HepG2 (cell line): ENCODE measurements at regions not wholly inside any gene's neighbourhood (a gene's known extent, or its start where the extent isn't known, plus 50 kb on each side); places are given as distances from the start of the nearest gene placed in this dataset.

Experiments used
- ATAC-seq: fragments of 200-7000 bp; cut with Tn5 transposase; 3 replicates; pipeline ENCODE4 v1.9.1; 2020; ENCODE audit warnings: mild to moderate bottlenecking, moderate library complexity
- BruUV-seq: library from RNA; stranded (reverse); fragments of 400-500 nt; replicated peaks from 2 replicates; lab custom pipeline; 2021; lab: Mats Ljungman, UMichigan
- CTCF ChIA-PET: fragments of 300-600 bp; formaldehyde crosslinking; extraction: SDS; loops from one replicate; lab custom pipeline; 2021; ENCODE audit warnings: low total read pairs, inconsistent platforms, low intra/inter-chr PET ratio; lab: Yijun Ruan, JAX
- POLR2A ChIA-PET: fragments of 350-600 bp; sonication (Branson Sonifier 250); formaldehyde crosslinking; loops from one replicate; lab custom pipeline; 2020; ENCODE audit warnings: antibody characterized with exemption, inconsistent platforms; lab: Yijun Ruan, JAX
- DNase-seq: peaks from one replicate; pipeline ENCODE4 v3.0.0-alpha.2; 2015; ENCODE audit warnings: low spot score
- FAIRE-seq: peaks from 3 replicates; lab custom pipeline; 2011; peaks lifted over from hg19 to GRCh38; lab: Jason Lieb, UNC
- H2AFZ ChIP-seq: one replicate; pipeline ENCODE4 v1.6.1; 2011; ENCODE audit warnings: low read length, inconsistent platforms
- H3K27ac ChIP-seq: fragments of 300-600 bp; 3 replicates; pipeline ENCODE4 v1.8.0; 2011; ENCODE audit warnings: mixed run types, mild to moderate bottlenecking, mixed read lengths, low read length, inconsistent platforms; ENCODE audit not compliant: insufficient read depth; ENCODE audit errors: extremely low read length
- H3K27me3 ChIP-seq, 2 experiments: fragments of 200-600 bp in 1 of 2; 2 replicates in 1 of 2; 3 replicates in 1 of 2; pipeline versions ENCODE4 v1.6.0 to v1.8.0; 2011; ENCODE audit warnings: low read length in 2 of 2, mild to moderate bottlenecking in 2 of 2, moderate library complexity in 2 of 2, inconsistent platforms in 1 of 2; ENCODE audit not compliant: insufficient read depth in 2 of 2, control insufficient read depth in 1 of 2
- H3K36me3 ChIP-seq, 2 experiments: fragments of 200-600 bp in 1 of 2; replicated peaks in 1 of 2; 2 replicates in 1 of 2; 3 replicates in 1 of 2; pipeline versions ENCODE4 v1.5.1 to v1.8.0; 2011; ENCODE audit warnings: low read length in 2 of 2, inconsistent platforms in 1 of 2; ENCODE audit not compliant: insufficient read depth in 2 of 2, control insufficient read depth in 1 of 2
- H3K4me1 ChIP-seq: 2 replicates; pipeline ENCODE4 v1.5.1; 2012; ENCODE audit warnings: low read length, inconsistent platforms; ENCODE audit not compliant: insufficient read depth
- H3K4me2 ChIP-seq: 2 replicates; pipeline ENCODE4 v1.6.0; 2011; ENCODE audit warnings: low read depth, low read length, inconsistent platforms
- H3K4me3 ChIP-seq, 3 experiments: fragments of 200-600 bp in 1 of 3; sonication (generic), shearing (Covaris generic) in 1 of 3; replicated peaks in 1 of 3; 2 replicates each; pipeline ENCODE4 v1.5.1; 2011 to 2016; ENCODE audit warnings: low read length in 3 of 3, inconsistent platforms in 2 of 3, low read depth in 2 of 3, mild to moderate bottlenecking in 2 of 3, control low read depth in 1 of 3, mixed read lengths in 1 of 3; ENCODE audit not compliant: insufficient read depth in 1 of 3
- H3K79me2 ChIP-seq: one replicate; pipeline ENCODE4 v1.6.1; 2011; ENCODE audit warnings: low read length, inconsistent platforms; ENCODE audit not compliant: insufficient read depth
- H3K9ac ChIP-seq: 2 replicates; pipeline ENCODE4 v1.6.0; 2011; ENCODE audit warnings: mild to moderate bottlenecking, low read depth, low read length, inconsistent platforms; ENCODE audit not compliant: insufficient read depth
- H3K9me3 ChIP-seq: 2 replicates; pipeline ENCODE4 v1.5.1; 2012; ENCODE audit warnings: mild to moderate bottlenecking, low read length
- H4K20me1 ChIP-seq: 2 replicates; pipeline ENCODE4 v1.6.0; 2011; ENCODE audit warnings: inconsistent platforms, mild to moderate bottlenecking, low read length, moderate library complexity; ENCODE audit not compliant: insufficient read depth
- DNMT1 ChIP-seq: sonication (generic); formaldehyde crosslinking; IDR thresholded peaks from 2 replicates; pipeline ENCODE4 v1.5.1; 2020; ENCODE audit warnings: mild to moderate bottlenecking, missing genetic modification reagents
- EHMT2 ChIP-seq: fragments of 200-600 bp; sonication (generic); IDR thresholded peaks from 2 replicates; pipeline ENCODE4 v1.7.0; 2017; ENCODE audit warnings: antibody characterized with exemption, low read depth, low read length, borderline replicate concordance
- POLR2A ChIP-seq, 2 experiments: IDR thresholded peaks; 2 replicates each; pipeline ENCODE4 v1.6.1; 2011; ENCODE audit warnings: low read depth in 2 of 2, low read length in 2 of 2, mild to moderate bottlenecking in 1 of 2, moderate library complexity in 1 of 2; ENCODE audit not compliant: insufficient read depth in 1 of 2
- RAD21 ChIP-seq: fragments of 450-650 bp; formaldehyde crosslinking; IDR thresholded peaks from 2 replicates; pipeline ENCODE4 v1.5.0; 2020; ENCODE audit warnings: mild to moderate bottlenecking
- SIN3B ChIP-seq: fragments of 150-350 bp; IDR thresholded peaks from 2 replicates; pipeline ENCODE4 v1.6.1; 2014; ENCODE audit warnings: low read length
- ZFY ChIP-seq: sonication (generic); formaldehyde crosslinking; IDR thresholded peaks from 2 replicates; pipeline ENCODE4 v1.4.0; 2020; ENCODE audit warnings: missing genetic modification reagents
- ZNF230 ChIP-seq: sonication (generic); formaldehyde crosslinking; IDR thresholded peaks from 2 replicates; pipeline ENCODE4 v1.4.0; 2020; ENCODE audit warnings: mild to moderate bottlenecking, missing genetic modification reagents
- ZNF430 ChIP-seq: sonication (generic); formaldehyde crosslinking; IDR thresholded peaks from 2 replicates; pipeline ENCODE4 v1.9.0; 2021; ENCODE audit warnings: mild to moderate bottlenecking, missing genetic modification reagents
- ZNF567 ChIP-seq: sonication (generic); formaldehyde crosslinking; IDR thresholded peaks from 2 replicates; pipeline ENCODE4 v1.8.1; 2023; ENCODE audit warnings: mild to moderate bottlenecking, missing genetic modification reagents, borderline replicate concordance
- ZNF629 ChIP-seq: sonication (generic); formaldehyde crosslinking; conservative IDR thresholded peaks from 2 replicates; pipeline ENCODE4 v1.5.0; 2020; ENCODE audit warnings: missing genetic modification reagents
- ZNF782 ChIP-seq: sonication (generic); formaldehyde crosslinking; IDR thresholded peaks from 2 replicates; pipeline ENCODE4 v1.4.0; 2020; ENCODE audit warnings: missing genetic modification reagents, mild to moderate bottlenecking, borderline replicate concordance
- ZSCAN29 ChIP-seq: sonication (generic); formaldehyde crosslinking; conservative IDR thresholded peaks from 2 replicates; pipeline ENCODE4 v1.4.0; 2020; ENCODE audit warnings: mild to moderate bottlenecking, missing genetic modification reagents
- WGBS: methylation state at CpG from one replicate; pipeline ENCODE4 v1.1.6; 2017; ENCODE audit warnings: low lambda C conversion rate; 5-methylcytosine and 5-hydroxymethylcytosine counted together
- in situ Hi-C: cut with HindIII; loops from 2 replicates; pipeline ENCODE4 v1.10.0; 2017; ENCODE audit warnings: low pct_unique_long_range_greater_than_20kb; ENCODE audit not compliant: extremely low pct_ligation_motif_present
- intact Hi-C: fragments of 100-400 bp; cut with micrococcal nuclease; formaldehyde crosslinking; loops from one replicate; pipeline ENCODE4 v1.10.0; 2022; ENCODE audit not compliant: unreplicated experiment
- TF ChIP-seq, protein P1 (sequence below): sonication (generic); formaldehyde crosslinking; IDR thresholded peaks from 2 replicates; pipeline ENCODE4 v1.8.0; 2022; ENCODE audit warnings: missing genetic modification reagents, mild to moderate bottlenecking, moderate library complexity, borderline replicate concordance
- TF ChIP-seq, protein P2 (sequence below): sonication (generic); formaldehyde crosslinking; IDR thresholded peaks from 2 replicates; pipeline ENCODE4 v1.8.0; 2022; ENCODE audit warnings: low read depth, missing genetic modification reagents
- TF ChIP-seq, protein P3 (sequence below): sonication (generic); formaldehyde crosslinking; IDR thresholded peaks from 2 replicates; pipeline ENCODE4 v1.8.0; 2023; ENCODE audit warnings: mild to moderate bottlenecking, missing genetic modification reagents
- TF ChIP-seq, protein P4 (sequence below): sonication (generic); formaldehyde crosslinking; IDR thresholded peaks from 2 replicates; pipeline ENCODE4 v1.5.1; 2020; ENCODE audit warnings: mild to moderate bottlenecking, missing genetic modification reagents, moderate library complexity
- TF ChIP-seq, protein P5 (sequence below): sonication (generic); formaldehyde crosslinking; conservative IDR thresholded peaks from 2 replicates; pipeline ENCODE4 v1.4.0; 2020; ENCODE audit warnings: missing genetic modification reagents

DNA sequence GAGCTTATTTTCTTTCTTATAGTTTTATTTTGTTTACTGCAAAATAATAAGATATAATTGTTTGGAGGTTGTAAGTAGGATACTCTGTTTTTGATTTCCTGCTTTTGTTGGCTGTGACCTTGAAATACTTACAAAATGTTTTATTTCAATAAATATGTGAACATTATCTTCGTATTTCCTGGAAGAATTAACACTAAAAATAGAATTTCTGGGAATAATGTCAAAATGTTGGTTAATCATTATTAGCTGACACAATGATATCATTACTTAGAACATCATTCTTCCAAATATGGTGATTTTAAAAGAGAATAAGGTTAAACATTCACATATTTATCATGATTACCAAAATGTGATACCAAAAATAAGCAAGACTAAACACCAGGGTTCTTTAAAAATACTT is 1148.6 kb upstream of the PRR20A start:
- no peak overlapping the region for H3K4me2 ChIP-seq
- 0% methylated on average over 1 of the region's 1 CpG for WGBS
- no peak overlapping the region for H2AFZ ChIP-seq
- intact Hi-C loops (no loop called here), in situ Hi-C loops (no loop called here)
- H3K79me2 ChIP-seq: no peaks in the 10 kb centered on the region
- no peak for FAIRE-seq
- H3K27ac ChIP-seq: no peak overlapping the region
- no TSS peak for BruUV-seq
- no peak for ATAC-seq
- no peak for DNase-seq
- POLR2A ChIA-PET: no interaction called here
- H3K27me3 ChIP-seq: no peaks in the 10 kb centered on the region
- H3K4me3 ChIP-seq: no peak overlapping the region
- H3K9me3 ChIP-seq: peaks cover 43% of the 10 kb centered on the region
- CTCF ChIA-PET: no interaction called here
- no peaks in the 10 kb centered on the region for H3K36me3 ChIP-seq
- TF ChIP-seq, protein P1, sequence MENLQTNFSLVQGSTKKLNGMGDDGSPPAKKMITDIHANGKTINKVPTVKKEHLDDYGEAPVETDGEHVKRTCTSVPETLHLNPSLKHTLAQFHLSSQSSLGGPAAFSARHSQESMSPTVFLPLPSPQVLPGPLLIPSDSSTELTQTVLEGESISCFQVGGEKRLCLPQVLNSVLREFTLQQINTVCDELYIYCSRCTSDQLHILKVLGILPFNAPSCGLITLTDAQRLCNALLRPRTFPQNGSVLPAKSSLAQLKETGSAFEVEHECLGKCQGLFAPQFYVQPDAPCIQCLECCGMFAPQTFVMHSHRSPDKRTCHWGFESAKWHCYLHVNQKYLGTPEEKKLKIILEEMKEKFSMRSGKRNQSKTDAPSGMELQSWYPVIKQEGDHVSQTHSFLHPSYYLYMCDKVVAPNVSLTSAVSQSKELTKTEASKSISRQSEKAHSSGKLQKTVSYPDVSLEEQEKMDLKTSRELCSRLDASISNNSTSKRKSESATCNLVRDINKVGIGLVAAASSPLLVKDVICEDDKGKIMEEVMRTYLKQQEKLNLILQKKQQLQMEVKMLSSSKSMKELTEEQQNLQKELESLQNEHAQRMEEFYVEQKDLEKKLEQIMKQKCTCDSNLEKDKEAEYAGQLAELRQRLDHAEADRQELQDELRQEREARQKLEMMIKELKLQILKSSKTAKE: no peak
- no peak for TF ChIP-seq ZNF629 (CRISPR knock-in tag)
- no peak for TF ChIP-seq SIN3B
- no peak for TF ChIP-seq EHMT2
- TF ChIP-seq ZNF430 (CRISPR knock-in tag): no peak
- no peak for TF ChIP-seq RAD21 (CRISPR knock-in tag)
- TF ChIP-seq, protein P2, sequence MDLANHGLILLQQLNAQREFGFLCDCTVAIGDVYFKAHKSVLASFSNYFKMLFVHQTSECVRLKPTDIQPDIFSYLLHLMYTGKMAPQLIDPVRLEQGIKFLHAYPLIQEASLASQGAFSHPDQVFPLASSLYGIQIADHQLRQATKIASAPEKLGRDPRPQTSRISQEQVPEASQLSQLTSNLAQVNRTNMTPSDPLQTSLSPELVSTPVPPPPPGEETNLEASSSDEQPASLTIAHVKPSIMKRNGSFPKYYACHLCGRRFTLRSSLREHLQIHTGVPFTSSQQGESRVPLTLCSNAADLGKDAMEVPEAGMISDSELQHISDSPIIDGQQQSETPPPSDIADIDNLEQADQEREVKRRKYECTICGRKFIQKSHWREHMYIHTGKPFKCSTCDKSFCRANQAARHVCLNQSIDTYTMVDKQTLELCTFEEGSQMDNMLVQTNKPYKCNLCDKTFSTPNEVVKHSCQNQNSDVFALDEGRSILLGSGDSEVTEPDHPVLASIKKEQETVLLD (CRISPR knock-in tag): no peak
- TF ChIP-seq, protein P3, sequence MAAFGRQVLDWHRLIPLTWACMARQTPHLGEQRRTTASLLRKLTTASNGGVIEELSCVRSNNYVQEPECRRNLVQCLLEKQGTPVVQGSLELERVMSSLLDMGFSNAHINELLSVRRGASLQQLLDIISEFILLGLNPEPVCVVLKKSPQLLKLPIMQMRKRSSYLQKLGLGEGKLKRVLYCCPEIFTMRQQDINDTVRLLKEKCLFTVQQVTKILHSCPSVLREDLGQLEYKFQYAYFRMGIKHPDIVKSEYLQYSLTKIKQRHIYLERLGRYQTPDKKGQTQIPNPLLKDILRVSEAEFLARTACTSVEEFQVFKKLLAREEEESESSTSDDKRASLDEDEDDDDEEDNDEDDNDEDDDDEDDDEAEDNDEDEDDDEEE (CRISPR knock-in tag): no peak
- no peak for TF ChIP-seq POLR2A (IDR thresholded peaks at IDR 0.05; ENCODE audit: insufficient read depth in 1 of 2, low read depth in 2 of 2, low read length in 2 of 2)
- no peak for TF ChIP-seq ZNF567 (CRISPR knock-in tag)
- TF ChIP-seq DNMT1: no peak
- no peak for TF ChIP-seq ZNF230 (CRISPR knock-in tag)
- TF ChIP-seq ZSCAN29 (CRISPR knock-in tag): no peak
- TF ChIP-seq, protein P4, sequence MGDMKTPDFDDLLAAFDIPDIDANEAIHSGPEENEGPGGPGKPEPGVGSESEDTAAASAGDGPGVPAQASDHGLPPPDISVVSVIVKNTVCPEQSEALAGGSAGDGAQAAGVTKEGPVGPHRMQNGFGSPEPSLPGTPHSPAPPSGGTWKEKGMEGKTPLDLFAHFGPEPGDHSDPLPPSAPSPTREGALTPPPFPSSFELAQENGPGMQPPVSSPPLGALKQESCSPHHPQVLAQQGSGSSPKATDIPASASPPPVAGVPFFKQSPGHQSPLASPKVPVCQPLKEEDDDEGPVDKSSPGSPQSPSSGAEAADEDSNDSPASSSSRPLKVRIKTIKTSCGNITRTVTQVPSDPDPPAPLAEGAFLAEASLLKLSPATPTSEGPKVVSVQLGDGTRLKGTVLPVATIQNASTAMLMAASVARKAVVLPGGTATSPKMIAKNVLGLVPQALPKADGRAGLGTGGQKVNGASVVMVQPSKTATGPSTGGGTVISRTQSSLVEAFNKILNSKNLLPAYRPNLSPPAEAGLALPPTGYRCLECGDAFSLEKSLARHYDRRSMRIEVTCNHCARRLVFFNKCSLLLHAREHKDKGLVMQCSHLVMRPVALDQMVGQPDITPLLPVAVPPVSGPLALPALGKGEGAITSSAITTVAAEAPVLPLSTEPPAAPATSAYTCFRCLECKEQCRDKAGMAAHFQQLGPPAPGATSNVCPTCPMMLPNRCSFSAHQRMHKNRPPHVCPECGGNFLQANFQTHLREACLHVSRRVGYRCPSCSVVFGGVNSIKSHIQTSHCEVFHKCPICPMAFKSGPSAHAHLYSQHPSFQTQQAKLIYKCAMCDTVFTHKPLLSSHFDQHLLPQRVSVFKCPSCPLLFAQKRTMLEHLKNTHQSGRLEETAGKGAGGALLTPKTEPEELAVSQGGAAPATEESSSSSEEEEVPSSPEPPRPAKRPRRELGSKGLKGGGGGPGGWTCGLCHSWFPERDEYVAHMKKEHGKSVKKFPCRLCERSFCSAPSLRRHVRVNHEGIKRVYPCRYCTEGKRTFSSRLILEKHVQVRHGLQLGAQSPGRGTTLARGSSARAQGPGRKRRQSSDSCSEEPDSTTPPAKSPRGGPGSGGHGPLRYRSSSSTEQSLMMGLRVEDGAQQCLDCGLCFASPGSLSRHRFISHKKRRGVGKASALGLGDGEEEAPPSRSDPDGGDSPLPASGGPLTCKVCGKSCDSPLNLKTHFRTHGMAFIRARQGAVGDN (CRISPR knock-in tag): no peak
- TF ChIP-seq ZNF782 (CRISPR knock-in tag): no peak
- TF ChIP-seq ZFY: no peak
- TF ChIP-seq, protein P5, sequence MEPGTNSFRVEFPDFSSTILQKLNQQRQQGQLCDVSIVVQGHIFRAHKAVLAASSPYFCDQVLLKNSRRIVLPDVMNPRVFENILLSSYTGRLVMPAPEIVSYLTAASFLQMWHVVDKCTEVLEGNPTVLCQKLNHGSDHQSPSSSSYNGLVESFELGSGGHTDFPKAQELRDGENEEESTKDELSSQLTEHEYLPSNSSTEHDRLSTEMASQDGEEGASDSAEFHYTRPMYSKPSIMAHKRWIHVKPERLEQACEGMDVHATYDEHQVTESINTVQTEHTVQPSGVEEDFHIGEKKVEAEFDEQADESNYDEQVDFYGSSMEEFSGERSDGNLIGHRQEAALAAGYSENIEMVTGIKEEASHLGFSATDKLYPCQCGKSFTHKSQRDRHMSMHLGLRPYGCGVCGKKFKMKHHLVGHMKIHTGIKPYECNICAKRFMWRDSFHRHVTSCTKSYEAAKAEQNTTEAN: no peak
- no peaks in the 10 kb centered on the region for H4K20me1 ChIP-seq
- H3K9ac ChIP-seq: no peak overlapping the region
- H3K4me1 ChIP-seq: no peaks in the 10 kb centered on the region
